ENCODE measurements at regions not wholly inside any gene's neighbourhood (a gene's known extent, or its start where the extent isn't known, plus 50 kb on each side); places are given as distances from the start of the nearest gene placed in this dataset.
A peak's percentile ranks its signal among the peaks of the same experiment; 100 is the strongest.

DNA sequence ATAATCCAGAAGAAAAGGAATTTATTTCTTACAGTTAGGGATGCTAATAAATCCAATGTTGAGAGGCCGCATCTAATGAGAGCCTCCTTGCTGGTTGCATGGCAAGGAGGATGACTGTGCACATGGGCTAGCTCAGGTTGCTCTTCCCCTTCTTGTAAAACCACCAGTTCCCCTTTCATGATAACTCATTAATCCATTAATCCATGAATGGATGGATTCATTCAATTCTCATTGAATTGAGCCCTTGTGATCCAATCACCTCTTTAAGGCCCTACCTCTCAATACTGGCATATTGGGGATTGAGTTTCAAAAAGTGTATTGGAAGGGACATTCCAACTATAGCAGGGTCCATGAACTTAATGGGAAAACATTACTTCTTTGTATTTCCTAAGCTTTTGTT, 149.5 kb downstream of the BMP2 start:
- no peak overlapping the region for H3K4me2 ChIP-seq (ENCODE audit: control insufficient read depth, extremely low read depth, insufficient read depth, low read depth, low read length)
- no peaks in the 10 kb centered on the region for H4K20me1 ChIP-seq (ENCODE audit: control insufficient read depth, extremely low read depth, insufficient read depth, low read length)
- no peak overlapping the region for H3K4me3 ChIP-seq (ENCODE audit: control insufficient read depth in 2 of 3, extremely low read depth in 1 of 3, insufficient read depth in 2 of 3, low read depth in 1 of 3, low read length in 3 of 3)
- no peaks in the 10 kb centered on the region for H3K36me3 ChIP-seq (ENCODE audit: control insufficient read depth in 2 of 2, extremely low read depth in 1 of 2, insufficient read depth in 2 of 2, low read length in 2 of 2)
- H3K9me1 ChIP-seq (ENCODE audit: control insufficient read depth, extremely low read depth, insufficient read depth, low read length): no peaks in the 10 kb centered on the region
- H3K79me2 ChIP-seq (ENCODE audit: control insufficient read depth, insufficient read depth, low read length): no peaks in the 10 kb centered on the region
- H3K27me3 ChIP-seq (ENCODE audit: control insufficient read depth, extremely low read depth, insufficient read depth, low read length): no peaks in the 10 kb centered on the region
- H3K27ac ChIP-seq (ENCODE audit: control insufficient read depth, insufficient read depth, low read length): no peak overlapping the region
- peaks cover 12% of the 10 kb centered on the region for H3K4me1 ChIP-seq (ENCODE audit: control insufficient read depth, extremely low read depth, insufficient read depth, low read length)
- DNase-seq (ENCODE audit: low read depth, low spot score) (no peak), FAIRE-seq (no peak)
- no peaks in the 10 kb centered on the region for H3K9me3 ChIP-seq (ENCODE audit: control insufficient read depth, low read depth, low read length)
- dilution Hi-C loops (cut with MboI; ENCODE audit: extremely low pct_ligation_motif_present, low sequenced_read_pairs): no loop called here
- no peak overlapping the region for H2AFZ ChIP-seq (ENCODE audit: control insufficient read depth, low read length)
- H3K9ac ChIP-seq (ENCODE audit: control insufficient read depth, extremely low read depth, insufficient read depth, low read length): no peak overlapping the region
- TF ChIP-seq, protein P1, sequence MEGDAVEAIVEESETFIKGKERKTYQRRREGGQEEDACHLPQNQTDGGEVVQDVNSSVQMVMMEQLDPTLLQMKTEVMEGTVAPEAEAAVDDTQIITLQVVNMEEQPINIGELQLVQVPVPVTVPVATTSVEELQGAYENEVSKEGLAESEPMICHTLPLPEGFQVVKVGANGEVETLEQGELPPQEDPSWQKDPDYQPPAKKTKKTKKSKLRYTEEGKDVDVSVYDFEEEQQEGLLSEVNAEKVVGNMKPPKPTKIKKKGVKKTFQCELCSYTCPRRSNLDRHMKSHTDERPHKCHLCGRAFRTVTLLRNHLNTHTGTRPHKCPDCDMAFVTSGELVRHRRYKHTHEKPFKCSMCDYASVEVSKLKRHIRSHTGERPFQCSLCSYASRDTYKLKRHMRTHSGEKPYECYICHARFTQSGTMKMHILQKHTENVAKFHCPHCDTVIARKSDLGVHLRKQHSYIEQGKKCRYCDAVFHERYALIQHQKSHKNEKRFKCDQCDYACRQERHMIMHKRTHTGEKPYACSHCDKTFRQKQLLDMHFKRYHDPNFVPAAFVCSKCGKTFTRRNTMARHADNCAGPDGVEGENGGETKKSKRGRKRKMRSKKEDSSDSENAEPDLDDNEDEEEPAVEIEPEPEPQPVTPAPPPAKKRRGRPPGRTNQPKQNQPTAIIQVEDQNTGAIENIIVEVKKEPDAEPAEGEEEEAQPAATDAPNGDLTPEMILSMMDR (optimal IDR thresholded peaks at IDR 0.05 in 1 of 3, IDR thresholded peaks at IDR 0.05 in 1 of 3, conservative IDR thresholded peaks at IDR 0.05 in 1 of 3; ENCODE audit: extremely low read depth in 1 of 3, insufficient read depth in 2 of 3, low read length in 3 of 3): no peak
- TF ChIP-seq EZH2 (IDR thresholded peaks at IDR 0.05; ENCODE audit: low read length): no peak

DNA sequence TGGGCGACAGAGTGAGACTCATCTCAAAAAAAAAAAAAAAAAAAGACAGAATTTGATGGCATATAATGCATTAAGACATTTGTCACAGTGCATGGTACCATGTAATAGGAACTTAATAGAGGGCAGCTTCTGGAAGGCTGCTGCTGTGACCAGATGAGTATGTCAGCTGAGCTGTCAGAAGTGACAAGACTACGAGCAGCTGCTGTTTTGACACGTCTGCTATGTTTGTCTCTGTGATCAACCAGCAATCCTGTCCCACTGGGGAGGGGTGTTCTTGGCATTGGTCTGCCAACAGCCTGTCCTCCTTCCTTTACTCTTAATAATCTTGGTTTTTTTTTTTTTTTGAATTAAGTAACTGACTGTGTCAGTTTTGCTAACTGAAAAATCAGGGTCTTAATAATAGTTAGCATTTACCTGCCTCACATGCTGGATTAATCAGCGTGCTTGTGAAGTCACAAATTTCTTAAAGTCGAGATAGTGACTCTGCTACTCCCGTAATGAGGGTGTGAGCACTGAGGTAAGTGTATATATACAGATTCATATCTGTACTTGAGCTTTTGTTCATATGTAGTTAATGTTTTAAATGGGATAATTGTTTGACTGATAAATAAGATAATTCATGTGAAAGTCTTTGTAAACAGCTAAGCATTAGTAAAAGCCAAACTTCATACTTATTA, 152.4 kb downstream of the BMP2 start:
- Histone ChIP-seq H3K4me1 (ENCODE audit: control insufficient read depth, extremely low read depth, insufficient read depth, low read length) (peaks cover 20% of the 10 kb centered on the region), H3K27me3 (ENCODE audit: control insufficient read depth, extremely low read depth, insufficient read depth, low read length) (no peaks in the 10 kb centered on the region), H3K4me2 (ENCODE audit: control insufficient read depth, extremely low read depth, insufficient read depth, low read depth, low read length) (no peak overlapping the region), H3K36me3 (ENCODE audit: control insufficient read depth in 2 of 2, extremely low read depth in 1 of 2, insufficient read depth in 2 of 2, low read length in 2 of 2) (no peaks in the 10 kb centered on the region), H3K79me2 (ENCODE audit: control insufficient read depth, insufficient read depth, low read length) (no peaks in the 10 kb centered on the region), H3K9me1 (ENCODE audit: control insufficient read depth, extremely low read depth, insufficient read depth, low read length) (no peaks in the 10 kb centered on the region), H4K20me1 (ENCODE audit: control insufficient read depth, extremely low read depth, insufficient read depth, low read length) (no peaks in the 10 kb centered on the region), H2AFZ (ENCODE audit: control insufficient read depth, low read length) (peak overlapping the region; percentile 29), H3K4me3 (ENCODE audit: control insufficient read depth in 2 of 3, extremely low read depth in 1 of 3, insufficient read depth in 2 of 3, low read depth in 1 of 3, low read length in 3 of 3) (no peak overlapping the region), H3K27ac (ENCODE audit: control insufficient read depth, insufficient read depth, low read length) (no peak overlapping the region), H3K9me3 (ENCODE audit: control insufficient read depth, low read depth, low read length) (no peaks in the 10 kb centered on the region), H3K9ac (ENCODE audit: control insufficient read depth, extremely low read depth, insufficient read depth, low read length) (no peak overlapping the region)
- FAIRE-seq: no peak
- no peak for DNase-seq (ENCODE audit: low read depth, low spot score)
- no peak for TF ChIP-seq EZH2 (IDR thresholded peaks at IDR 0.05; ENCODE audit: low read length)
- TF ChIP-seq, protein P1 (optimal IDR thresholded peaks at IDR 0.05 in 1 of 3, IDR thresholded peaks at IDR 0.05 in 1 of 3, conservative IDR thresholded peaks at IDR 0.05 in 1 of 3; ENCODE audit: extremely low read depth in 1 of 3, insufficient read depth in 2 of 3, low read length in 3 of 3): no peak
- dilution Hi-C loops (cut with MboI; ENCODE audit: extremely low pct_ligation_motif_present, low sequenced_read_pairs): no loop called here

Data from keratinocyte (primary cell).